OCI-LY1 (cell line): ENCODE measurements at regions not wholly inside any gene's neighbourhood (a gene's known extent, or its start where the extent isn't known, plus 50 kb on each side); places are given as distances from the start of the nearest gene placed in this dataset.
"Not testable (repeated sequence)": the region's sequence is repeated elsewhere in the genome, so short reads cannot be mapped to it uniquely, and the experiment has no call there.

Experiments
- H2AFZ ChIP-seq: fragments of 200-600 bp; sonication (generic), shearing (Covaris generic); 2 replicates; pipeline ENCODE4 v1.6.0; 2014; ENCODE audit warnings: antibody characterized with exemption, mild to moderate bottlenecking, low read length
- H3F3A ChIP-seq: fragments of 200-600 bp; sonication (generic), shearing (Covaris generic); 2 replicates; pipeline ENCODE4 v1.6.0; 2014; ENCODE audit warnings: mild to moderate bottlenecking, antibody characterized with exemption, low read length, moderate library complexity; ENCODE audit not compliant: insufficient read depth
- H3K27ac ChIP-seq: fragments of 200-600 bp; sonication (generic); 2 replicates; pipeline ENCODE4 v1.5.1; 2014; ENCODE audit warnings: low read length, mixed run types, mild to moderate bottlenecking, low read depth; ENCODE audit not compliant: poor library complexity, severe bottlenecking
- H3K27me3 ChIP-seq: fragments of 200-600 bp; sonication (generic); 2 replicates; pipeline ENCODE4 v1.6.0; 2014; ENCODE audit warnings: antibody characterized with exemption, mild to moderate bottlenecking, low read length, moderate library complexity; ENCODE audit not compliant: insufficient read depth
- H3K36me3 ChIP-seq: fragments of 200-600 bp; sonication (generic); 2 replicates; pipeline ENCODE4 v1.6.1; 2014; ENCODE audit warnings: mild to moderate bottlenecking, antibody characterized with exemption, low read length, moderate library complexity, mixed read lengths; ENCODE audit not compliant: insufficient read depth
- H3K4me1 ChIP-seq: fragments of 200-600 bp; sonication (generic); 2 replicates; pipeline ENCODE4 v1.5.1; 2014; ENCODE audit warnings: mild to moderate bottlenecking, low read length, moderate library complexity; ENCODE audit not compliant: insufficient read depth, severe bottlenecking
- H3K4me2 ChIP-seq: fragments of 200-600 bp; sonication (generic), shearing (Covaris generic); 2 replicates; pipeline ENCODE4 v1.6.1; 2014; ENCODE audit warnings: low read length
- H3K4me3 ChIP-seq: fragments of 200-600 bp; sonication (generic); 2 replicates; pipeline ENCODE4 v1.5.1; 2014; ENCODE audit warnings: low read length, low read depth, mild to moderate bottlenecking, mixed read lengths; ENCODE audit not compliant: poor library complexity, severe bottlenecking
- H3K79me2 ChIP-seq: fragments of 200-600 bp; shearing (Covaris generic); 2 replicates; pipeline ENCODE4 v1.6.1; 2016; ENCODE audit warnings: mixed run types, low read length, mixed read lengths; ENCODE audit not compliant: insufficient read depth
- H3K9ac ChIP-seq: fragments of 200-600 bp; sonication (generic), shearing (Covaris generic); 2 replicates; pipeline ENCODE4 v1.6.1; 2014; ENCODE audit warnings: mild to moderate bottlenecking, low read length, mixed read lengths
- H3K9me2 ChIP-seq: fragments of 200-600 bp; sonication (generic), shearing (Covaris generic); 2 replicates; pipeline ENCODE4 v1.6.1; 2014; ENCODE audit warnings: low read depth, mild to moderate bottlenecking, low read length, mixed read lengths
- H3K9me3 ChIP-seq: fragments of 200-600 bp; shearing (Covaris generic); 2 replicates; pipeline ENCODE4 v1.6.1; 2014; ENCODE audit warnings: low read length, mixed read lengths
- H4K20me1 ChIP-seq: fragments of 200-600 bp; sonication (generic), shearing (Covaris generic); 2 replicates; pipeline ENCODE4 v1.6.0; 2016; ENCODE audit warnings: mild to moderate bottlenecking, low read length; ENCODE audit not compliant: insufficient read depth
- CTCF ChIP-seq: fragments of 200-600 bp; sonication (generic), shearing (Covaris generic); IDR thresholded peaks from 2 replicates; pipeline ENCODE4 v1.5.1; 2017; ENCODE audit warnings: mild to moderate bottlenecking, antibody characterized with exemption, low read length, moderate library complexity, mixed read lengths
- EZH2 ChIP-seq: fragments of 200-600 bp; sonication (generic), shearing (Covaris generic); IDR thresholded peaks from 2 replicates; pipeline ENCODE4 v1.8.0; 2017; ENCODE audit warnings: borderline replicate concordance, mixed run types, mild to moderate bottlenecking, antibody characterized with exemption, low read length, moderate library complexity, mixed read lengths

DNA sequence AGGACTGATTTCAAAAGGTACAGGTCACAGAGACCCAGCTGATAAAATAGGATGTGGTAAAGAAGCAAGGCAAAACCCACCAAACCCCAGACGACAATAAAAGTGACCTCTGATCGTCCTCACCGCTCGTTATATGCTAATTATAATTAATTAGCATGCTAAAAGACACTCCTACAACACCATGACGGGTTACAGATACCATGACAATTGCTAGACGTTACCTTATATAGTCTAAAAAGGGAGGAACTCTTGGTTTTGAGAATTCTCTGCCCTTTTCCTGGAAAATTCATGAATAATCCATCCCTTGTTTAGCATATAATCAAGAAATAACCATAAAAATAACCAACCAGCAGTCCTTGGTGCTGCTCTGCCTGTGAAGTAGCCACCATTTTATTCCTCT, 74.7 kb upstream of the MB21D2 start:
- Histone ChIP-seq H3K4me3 (no peak overlapping the region), H3K9me3 (no peaks in the 10 kb centered on the region), H3K9me2 (no peaks in the 10 kb centered on the region), H3K36me3 (no peaks in the 10 kb centered on the region), H3F3A (no peaks in the 10 kb centered on the region), H3K4me2 (no peak overlapping the region), H3K27me3 (no peaks in the 10 kb centered on the region), H4K20me1 (no peaks in the 10 kb centered on the region), H3K27ac (no peak overlapping the region), H3K4me1 (no peaks in the 10 kb centered on the region), H3K9ac (no peak overlapping the region), H3K79me2 (no peaks in the 10 kb centered on the region), H2AFZ (no peak overlapping the region)
- no peak for TF ChIP-seq EZH2
- no peak for TF ChIP-seq CTCF

GRCh38 chr3:192993411-192993810, 75.8 kb upstream of the MB21D2 start:
- Histone ChIP-seq H3K79me2 (no peaks in the 10 kb centered on the region), H3K27me3 (no peaks in the 10 kb centered on the region), H3K9ac (no peak overlapping the region), H3F3A (no peaks in the 10 kb centered on the region), H3K9me2 (no peaks in the 10 kb centered on the region), H3K9me3 (no peaks in the 10 kb centered on the region), H3K36me3 (no peaks in the 10 kb centered on the region), H3K27ac (no peak overlapping the region), H4K20me1 (no peaks in the 10 kb centered on the region), H3K4me3 (no peak overlapping the region), H3K4me2 (no peak overlapping the region), H2AFZ (no peak overlapping the region), H3K4me1 (no peaks in the 10 kb centered on the region)
- TF ChIP-seq CTCF (no peak), EZH2 (no peak)

- H3K4me3 ChIP-seq, H3K9me2 ChIP-seq, H3K36me3 ChIP-seq, H3K9ac ChIP-seq, H3K27ac ChIP-seq, H2AFZ ChIP-seq, H3K79me2 ChIP-seq, H3K4me1 ChIP-seq, H3K9me3 ChIP-seq, H3K4me2 ChIP-seq, H3F3A ChIP-seq, H3K27me3 ChIP-seq, H4K20me1 ChIP-seq: not testable (repeated sequence)
Observed at GRCh38 chr3:193001113-193001512, 83.5 kb upstream of the MB21D2 start.

DNA sequence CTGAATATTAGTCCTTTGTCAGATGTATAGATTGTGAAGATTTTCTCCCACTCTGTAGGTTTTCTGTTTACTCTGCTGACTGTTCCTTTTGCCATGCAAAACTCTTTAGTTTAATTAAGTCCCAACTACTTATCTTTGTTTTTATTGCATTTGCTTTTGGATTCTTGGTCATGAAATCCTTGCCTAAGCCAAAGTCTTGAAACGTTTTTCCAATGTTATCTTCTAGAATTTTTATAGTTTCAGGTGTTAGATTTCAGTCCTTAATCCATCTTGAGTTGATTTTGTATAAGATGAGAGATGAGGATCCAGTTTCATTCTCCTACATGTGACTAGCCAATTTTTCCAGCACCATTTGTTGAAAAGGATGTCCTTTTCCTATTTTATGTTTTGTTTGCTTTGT, 86.0 kb upstream of the MB21D2 start:
- not testable (repeated sequence) for H2AFZ ChIP-seq, H3K36me3 ChIP-seq, H3F3A ChIP-seq, H3K4me1 ChIP-seq, H3K9me3 ChIP-seq, H3K27ac ChIP-seq, H3K4me2 ChIP-seq, H3K9me2 ChIP-seq, H3K27me3 ChIP-seq, H3K79me2 ChIP-seq, H4K20me1 ChIP-seq, H3K9ac ChIP-seq, H3K4me3 ChIP-seq
